Fibroblast of lung (primary cell): ENCODE measurements at regions not wholly inside any gene's neighbourhood (a gene's known extent, or its start where the extent isn't known, plus 50 kb on each side); places are given as distances from the start of the nearest gene placed in this dataset.
"Not testable (repeated sequence)": the region's sequence is repeated elsewhere in the genome, so short reads cannot be mapped to it uniquely, and the experiment has no call there.

Experiments used
- CTCF ChIP-seq, 2 donors: IDR thresholded peaks in 1 of 2; conservative IDR thresholded peaks in 1 of 2; 1 replicate in 1 of 2; 2 replicates in 1 of 2; pipeline ENCODE4 v1.5.1; 2011 to 2012; ENCODE audit warnings: low read length in 2 of 2, control low read depth in 1 of 2, inconsistent platforms in 1 of 2, low read depth in 1 of 2, mild to moderate bottlenecking in 1 of 2
- EZH2 ChIP-seq: IDR thresholded peaks from 2 replicates; pipeline ENCODE4 v1.5.1; 2012; ENCODE audit warnings: low read length, control low read depth, mild to moderate bottlenecking; ENCODE audit errors: missing control alignments

- TF ChIP-seq CTCF (conservative IDR thresholded peaks at IDR 0.05 in 1 of 2, IDR thresholded peaks at IDR 0.05 in 1 of 2; ENCODE audit: low read depth in 1 of 2, low read length in 2 of 2); EZH2: not testable (repeated sequence)
Measured at GRCh38 chr9:63325696-63326095, 1959.3 kb downstream of the FOXD4L5 start.
